ENCODE measurements at regions not wholly inside any gene's neighbourhood (a gene's known extent, or its start where the extent isn't known, plus 50 kb on each side); places are given as distances from the start of the nearest gene placed in this dataset.

- Histone ChIP-seq H4K20me1 (no peaks in the 10 kb centered on the region), H3K27ac (no peak overlapping the region), H3K4me2 (no peak overlapping the region), H3K9me3 (replicated peaks in 1 of 11) (peaks cover 0 to 4% (median 0%) of the 10 kb centered on the region in 11 experiments; a peak in 1 of 22 replicates), H3K9ac (no peak overlapping the region), H3K27me3 (no peaks in the 10 kb centered on the region), H3K4me1 (no peaks in the 10 kb centered on the region; a peak in 1 of 20 replicates), H3K4me3 (no peak overlapping the region), H3K36me3 (no peaks in the 10 kb centered on the region)
- TF ChIP-seq Cebpa-rat (IDR thresholded peaks at IDR 0.05) = no peak
Measured at GRCh38 chr3:162125790-162126189, 629.2 kb downstream of the OTOL1 start.

GRCh38 chr3:162130582-162130981 lies 634.0 kb downstream of the OTOL1 start:
- no peaks in the 10 kb centered on the region for H3K27me3 ChIP-seq
- no peaks in the 10 kb centered on the region; a peak in 1 of 20 replicates for H3K4me1 ChIP-seq
- H3K36me3 ChIP-seq = no peaks in the 10 kb centered on the region
- no peaks in the 10 kb centered on the region for H4K20me1 ChIP-seq
- no peak overlapping the region for H3K4me2 ChIP-seq
- no peak for TF ChIP-seq Cebpa-rat (IDR thresholded peaks at IDR 0.05)
- H3K4me3 ChIP-seq = no peak overlapping the region
- H3K27ac ChIP-seq = no peak overlapping the region
- no peak overlapping the region for H3K9ac ChIP-seq
- no peaks in the 10 kb centered on the region for H3K9me3 ChIP-seq (replicated peaks in 1 of 11)

- no peak for TF ChIP-seq Cebpa-rat (IDR thresholded peaks at IDR 0.05)
- H3K36me3 ChIP-seq = no peaks in the 10 kb centered on the region
- H3K27me3 ChIP-seq = no peaks in the 10 kb centered on the region
- H4K20me1 ChIP-seq = no peaks in the 10 kb centered on the region
- H3K4me1 ChIP-seq = no peaks in the 10 kb centered on the region; a peak in 1 of 20 replicates
- no peak overlapping the region for H3K4me2 ChIP-seq
- H3K27ac ChIP-seq = no peak overlapping the region
- H3K4me3 ChIP-seq = no peak overlapping the region
- no peak overlapping the region for H3K9ac ChIP-seq
- no peaks in the 10 kb centered on the region for H3K9me3 ChIP-seq (replicated peaks in 1 of 11)
Measured at GRCh38 chr3:162132981-162133380, 636.4 kb downstream of the OTOL1 start.

GRCh38 chr3:162134571-162134970 lies 638.0 kb downstream of the OTOL1 start:
- no peak overlapping the region for H3K27ac ChIP-seq
- TF ChIP-seq Cebpa-rat (IDR thresholded peaks at IDR 0.05) = no peak
- H3K4me2 ChIP-seq = no peak overlapping the region
- H3K9me3 ChIP-seq (replicated peaks in 1 of 11) = no peaks in the 10 kb centered on the region
- H4K20me1 ChIP-seq = no peaks in the 10 kb centered on the region
- no peak overlapping the region for H3K4me3 ChIP-seq
- no peaks in the 10 kb centered on the region for H3K36me3 ChIP-seq
- H3K9ac ChIP-seq = no peak overlapping the region
- H3K4me1 ChIP-seq = no peaks in the 10 kb centered on the region; a peak in 1 of 20 replicates
- H3K27me3 ChIP-seq = no peaks in the 10 kb centered on the region

GRCh38 chr3:162136136-162136535 lies 639.5 kb downstream of the OTOL1 start:
- no peak overlapping the region for H3K27ac ChIP-seq
- no peak overlapping the region for H3K9ac ChIP-seq
- H3K4me2 ChIP-seq = no peak overlapping the region
- H4K20me1 ChIP-seq = no peaks in the 10 kb centered on the region
- no peaks in the 10 kb centered on the region for H3K27me3 ChIP-seq
- no peaks in the 10 kb centered on the region for H3K36me3 ChIP-seq
- no peaks in the 10 kb centered on the region; a peak in 1 of 20 replicates for H3K4me1 ChIP-seq
- no peak for TF ChIP-seq Cebpa-rat (IDR thresholded peaks at IDR 0.05)
- H3K9me3 ChIP-seq (replicated peaks in 1 of 11) = no peaks in the 10 kb centered on the region
- H3K4me3 ChIP-seq = no peak overlapping the region

GRCh38 chr3:162138509-162138908 lies 641.9 kb downstream of the OTOL1 start:
- H3K27ac ChIP-seq = no peak overlapping the region
- H3K36me3 ChIP-seq = no peaks in the 10 kb centered on the region
- H3K4me1 ChIP-seq = no peaks in the 10 kb centered on the region; a peak in 1 of 20 replicates
- no peak for TF ChIP-seq Cebpa-rat (IDR thresholded peaks at IDR 0.05)
- no peaks in the 10 kb centered on the region for H3K9me3 ChIP-seq (replicated peaks in 1 of 11)
- no peaks in the 10 kb centered on the region for H3K27me3 ChIP-seq
- H4K20me1 ChIP-seq = no peaks in the 10 kb centered on the region
- H3K4me2 ChIP-seq = no peak overlapping the region
- no peak overlapping the region for H3K4me3 ChIP-seq
- H3K9ac ChIP-seq = no peak overlapping the region

GRCh38 chr3:162139841-162140240 lies 643.2 kb downstream of the OTOL1 start:
- H3K9me3 ChIP-seq (replicated peaks in 1 of 11) = no peaks in the 10 kb centered on the region
- no peak overlapping the region for H3K9ac ChIP-seq
- no peak overlapping the region for H3K4me2 ChIP-seq
- H4K20me1 ChIP-seq = no peaks in the 10 kb centered on the region
- H3K27ac ChIP-seq = no peak overlapping the region
- no peaks in the 10 kb centered on the region for H3K4me1 ChIP-seq
- no peaks in the 10 kb centered on the region for H3K27me3 ChIP-seq
- H3K36me3 ChIP-seq = no peaks in the 10 kb centered on the region
- no peak for TF ChIP-seq Cebpa-rat (IDR thresholded peaks at IDR 0.05)
- H3K4me3 ChIP-seq = no peak overlapping the region

GRCh38 chr3:162141272-162141791 lies 644.7 kb downstream of the OTOL1 start:
- Histone ChIP-seq H3K36me3 (no peaks in the 10 kb centered on the region), H3K4me2 (no peak overlapping the region), H3K27ac (no peak overlapping the region), H3K4me1 (no peaks in the 10 kb centered on the region), H3K27me3 (no peaks in the 10 kb centered on the region), H4K20me1 (no peaks in the 10 kb centered on the region), H3K9me3 (replicated peaks in 1 of 11) (no peaks in the 10 kb centered on the region), H3K9ac (no peak overlapping the region), H3K4me3 (no peak overlapping the region)
- TF ChIP-seq Cebpa-rat (IDR thresholded peaks at IDR 0.05) = no peak

GRCh38 chr3:162142511-162142910 lies 645.9 kb downstream of the OTOL1 start:
- Histone ChIP-seq H3K27ac (no peak overlapping the region), H3K4me2 (no peak overlapping the region), H3K4me3 (no peak overlapping the region), H3K4me1 (no peaks in the 10 kb centered on the region), H3K9me3 (replicated peaks in 1 of 11) (no peaks in the 10 kb centered on the region), H3K36me3 (no peaks in the 10 kb centered on the region), H3K9ac (no peak overlapping the region), H3K27me3 (no peaks in the 10 kb centered on the region), H4K20me1 (no peaks in the 10 kb centered on the region)
- TF ChIP-seq Cebpa-rat (IDR thresholded peaks at IDR 0.05) = no peak

- no peaks in the 10 kb centered on the region for H3K36me3 ChIP-seq
- H3K4me2 ChIP-seq = no peak overlapping the region
- TF ChIP-seq Cebpa-rat (IDR thresholded peaks at IDR 0.05) = no peak
- no peak overlapping the region for H3K9ac ChIP-seq
- H3K9me3 ChIP-seq (replicated peaks in 1 of 11) = no peaks in the 10 kb centered on the region
- no peaks in the 10 kb centered on the region for H3K27me3 ChIP-seq
- no peak overlapping the region for H3K27ac ChIP-seq
- H3K4me3 ChIP-seq = no peak overlapping the region
- H4K20me1 ChIP-seq = no peaks in the 10 kb centered on the region
- H3K4me1 ChIP-seq = no peaks in the 10 kb centered on the region
Measured at GRCh38 chr3:162143180-162143579, 646.6 kb downstream of the OTOL1 start.

All from BLaER1 treated with 17β-estradiol and CSF1 and Interleukin-3, amounts not matched to agents 10 nM and 100 nM (cell line).